Fibroblast of peridontal ligament (primary cell): ENCODE measurements at regions not wholly inside any gene's neighbourhood (a gene's known extent, or its start where the extent isn't known, plus 50 kb on each side); places are given as distances from the start of the nearest gene placed in this dataset.

Experiments
- DNase-seq: peaks from one replicate; pipeline ENCODE4 v3.0.0-alpha.2; 2010; ENCODE audit errors: extremely low read depth

GRCh38 chr20:6562111-6562510, 205.4 kb upstream of the BMP2 start:
- DNase-seq = peak; percentile 57

GRCh38 chr20:6560978-6561377, 206.5 kb upstream of the BMP2 start:
- DNase-seq = no peak

- DNase-seq = no peak
These were observed 207.7 kb upstream of the BMP2 start for GRCh38 chr20:6559791-6560190.

- DNase-seq = no peak
These were observed 209.1 kb upstream of the BMP2 start for GRCh38 chr20:6558341-6558740.

- peak; percentile 93 for DNase-seq
These were observed 233.6 kb upstream of the BMP2 start for GRCh38 chr20:6533761-6534479.

GRCh38 chr20:6533351-6533750, 234.1 kb upstream of the BMP2 start:
- DNase-seq = peak; percentile 95

GRCh38 chr20:6530779-6531315, 236.6 kb upstream of the BMP2 start:
- DNase-seq = no peak

- peak; percentile 19 for DNase-seq
These were observed 237.2 kb upstream of the BMP2 start for GRCh38 chr20:6530254-6530653.

GRCh38 chr20:6525447-6526303, 241.8 kb upstream of the BMP2 start:
- DNase-seq = peak; percentile 25

GRCh38 chr20:6524305-6524704, 243.2 kb upstream of the BMP2 start:
- DNase-seq = no peak

- peak; percentile 71 for DNase-seq
These were observed 247.9 kb upstream of the BMP2 start for GRCh38 chr20:6519556-6519955.

GRCh38 chr20:6515261-6515660, 252.2 kb upstream of the BMP2 start:
- no peak for DNase-seq

- DNase-seq = no peak
These were observed 253.9 kb upstream of the BMP2 start for GRCh38 chr20:6513599-6513998.

GRCh38 chr20:6509374-6509773, 258.1 kb upstream of the BMP2 start:
- no peak for DNase-seq

- no peak for DNase-seq
These were observed 260.6 kb upstream of the BMP2 start for GRCh38 chr20:6506906-6507305.

GRCh38 chr20:6504826-6505225, 262.7 kb upstream of the BMP2 start:
- no peak for DNase-seq

- DNase-seq = no peak
These were observed 263.3 kb upstream of the BMP2 start for GRCh38 chr20:6504179-6504578.

- no peak for DNase-seq
These were observed 264.5 kb upstream of the BMP2 start for GRCh38 chr20:6502999-6503398.

- no peak for DNase-seq
These were observed 265.3 kb upstream of the BMP2 start for GRCh38 chr20:6502219-6502618.

- DNase-seq = peak; percentile 23
These were observed 266.4 kb upstream of the BMP2 start for GRCh38 chr20:6501061-6501460.

GRCh38 chr20:6499566-6499965, 267.9 kb upstream of the BMP2 start:
- DNase-seq = no peak

GRCh38 chr20:6496874-6497273, 270.6 kb upstream of the BMP2 start:
- no peak for DNase-seq

GRCh38 chr20:6495907-6496306, 271.6 kb upstream of the BMP2 start:
- no peak for DNase-seq
